Smooth muscle cell (in vitro differentiated cells): ENCODE measurements at regions not wholly inside any gene's neighbourhood (a gene's known extent, or its start where the extent isn't known, plus 50 kb on each side); places are given as distances from the start of the nearest gene placed in this dataset.

ENCODE experiments used
- DNase-seq: peaks from one replicate; lab custom pipeline; 2025; ENCODE audit not compliant: unreplicated experiment; lab: John Stamatoyannopoulos, UW
- H2AFZ ChIP-seq: fragments of 200-600 bp; sonication (generic); 2 replicates; pipeline ENCODE4 v1.6.0; 2016; ENCODE audit warnings: antibody characterized with exemption, low read depth, mild to moderate bottlenecking
- H3F3A ChIP-seq: fragments of 200-600 bp; sonication (generic); 2 replicates; pipeline ENCODE4 v1.6.0; 2017; ENCODE audit warnings: antibody characterized with exemption, low read depth
- H3K27ac ChIP-seq: fragments of 200-600 bp; sonication (generic); 2 replicates; pipeline ENCODE4 v1.5.1; 2016; ENCODE audit warnings: low read depth, mild to moderate bottlenecking
- H3K27me3 ChIP-seq: fragments of 200-600 bp; sonication (generic); 2 replicates; pipeline ENCODE4 v1.6.1; 2016; ENCODE audit warnings: low read depth, mild to moderate bottlenecking
- H3K36me3 ChIP-seq: fragments of 200-600 bp; sonication (generic); 2 replicates; pipeline ENCODE4 v1.5.1; 2016; ENCODE audit warnings: low read depth
- H3K4me1 ChIP-seq: fragments of 200-600 bp; sonication (generic); 2 replicates; pipeline ENCODE4 v1.5.1; 2016; ENCODE audit warnings: low read depth
- H3K4me2 ChIP-seq: fragments of 200-600 bp; sonication (generic); 2 replicates; pipeline ENCODE4 v1.6.0; 2016; ENCODE audit warnings: mild to moderate bottlenecking
- H3K4me3 ChIP-seq: fragments of 200-600 bp; sonication (generic); 2 replicates; pipeline ENCODE4 v1.5.1; 2016; ENCODE audit warnings: mild to moderate bottlenecking
- H3K79me2 ChIP-seq: fragments of 200-600 bp; sonication (generic); 2 replicates; pipeline ENCODE4 v1.6.0; 2016; ENCODE audit warnings: low read depth, mild to moderate bottlenecking
- H3K9ac ChIP-seq: fragments of 200-600 bp; sonication (generic); 2 replicates; pipeline ENCODE4 v1.6.0; 2016; ENCODE audit warnings: low read depth
- H3K9me3 ChIP-seq: fragments of 200-600 bp; sonication (generic); replicated peaks from 2 replicates; pipeline ENCODE4 v1.5.1; 2016; ENCODE audit warnings: low read depth
- H4K20me1 ChIP-seq: fragments of 200-600 bp; sonication (generic); 2 replicates; pipeline ENCODE4 v1.6.0; 2016; ENCODE audit warnings: low read depth
- WGBS: methylation state at CpG from one replicate; pipeline ENCODE4 v1.1.7; 2016; ENCODE audit warnings: low lambda C conversion rate; 5-methylcytosine and 5-hydroxymethylcytosine counted together
- TF ChIP-seq, protein P1 (sequence below): fragments of 200-600 bp; sonication (generic); IDR thresholded peaks from 2 replicates; pipeline ENCODE4 v1.5.1; 2017; ENCODE audit warnings: borderline replicate concordance, mild to moderate bottlenecking, antibody characterized with exemption; ENCODE audit not compliant: insufficient read depth, poor library complexity, severe bottlenecking

- Histone ChIP-seq H3K79me2 (no peaks in the 10 kb centered on the region), H3K4me3 (no peak overlapping the region), H3K4me1 (no peaks in the 10 kb centered on the region), H4K20me1 (no peaks in the 10 kb centered on the region), H3F3A (no peaks in the 10 kb centered on the region), H3K9ac (no peak overlapping the region), H3K9me3 (no peaks in the 10 kb centered on the region), H3K36me3 (no peaks in the 10 kb centered on the region), H3K27ac (no peak overlapping the region), H3K27me3 (no peaks in the 10 kb centered on the region), H3K4me2 (no peak overlapping the region), H2AFZ (no peak overlapping the region)
- WGBS, result 77% methylated on average over 1 of the region's 1 CpG
- DNase-seq, result no peak
- TF ChIP-seq, protein P1, sequence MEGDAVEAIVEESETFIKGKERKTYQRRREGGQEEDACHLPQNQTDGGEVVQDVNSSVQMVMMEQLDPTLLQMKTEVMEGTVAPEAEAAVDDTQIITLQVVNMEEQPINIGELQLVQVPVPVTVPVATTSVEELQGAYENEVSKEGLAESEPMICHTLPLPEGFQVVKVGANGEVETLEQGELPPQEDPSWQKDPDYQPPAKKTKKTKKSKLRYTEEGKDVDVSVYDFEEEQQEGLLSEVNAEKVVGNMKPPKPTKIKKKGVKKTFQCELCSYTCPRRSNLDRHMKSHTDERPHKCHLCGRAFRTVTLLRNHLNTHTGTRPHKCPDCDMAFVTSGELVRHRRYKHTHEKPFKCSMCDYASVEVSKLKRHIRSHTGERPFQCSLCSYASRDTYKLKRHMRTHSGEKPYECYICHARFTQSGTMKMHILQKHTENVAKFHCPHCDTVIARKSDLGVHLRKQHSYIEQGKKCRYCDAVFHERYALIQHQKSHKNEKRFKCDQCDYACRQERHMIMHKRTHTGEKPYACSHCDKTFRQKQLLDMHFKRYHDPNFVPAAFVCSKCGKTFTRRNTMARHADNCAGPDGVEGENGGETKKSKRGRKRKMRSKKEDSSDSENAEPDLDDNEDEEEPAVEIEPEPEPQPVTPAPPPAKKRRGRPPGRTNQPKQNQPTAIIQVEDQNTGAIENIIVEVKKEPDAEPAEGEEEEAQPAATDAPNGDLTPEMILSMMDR, result no peak
Measured at GRCh38 chr2:153551698-153552097, 73.1 kb upstream of the RPRM start.

GRCh38 chr2:153557211-153557610 is 78.6 kb upstream of the RPRM start:
- TF ChIP-seq, protein P1, result no peak
- H3K36me3 ChIP-seq, result no peaks in the 10 kb centered on the region
- WGBS, result 92% methylated on average over 3 of the region's 3 CpGs
- H2AFZ ChIP-seq, result no peak overlapping the region
- H4K20me1 ChIP-seq, result no peaks in the 10 kb centered on the region
- no peak overlapping the region for H3K4me3 ChIP-seq
- H3K4me2 ChIP-seq, result no peak overlapping the region
- H3K4me1 ChIP-seq, result no peaks in the 10 kb centered on the region
- H3K79me2 ChIP-seq, result no peaks in the 10 kb centered on the region
- no peaks in the 10 kb centered on the region for H3F3A ChIP-seq
- no peak for DNase-seq
- no peaks in the 10 kb centered on the region for H3K9me3 ChIP-seq
- no peak overlapping the region for H3K9ac ChIP-seq
- H3K27me3 ChIP-seq, result no peaks in the 10 kb centered on the region
- peak overlapping the region; percentile 46 for H3K27ac ChIP-seq

DNA sequence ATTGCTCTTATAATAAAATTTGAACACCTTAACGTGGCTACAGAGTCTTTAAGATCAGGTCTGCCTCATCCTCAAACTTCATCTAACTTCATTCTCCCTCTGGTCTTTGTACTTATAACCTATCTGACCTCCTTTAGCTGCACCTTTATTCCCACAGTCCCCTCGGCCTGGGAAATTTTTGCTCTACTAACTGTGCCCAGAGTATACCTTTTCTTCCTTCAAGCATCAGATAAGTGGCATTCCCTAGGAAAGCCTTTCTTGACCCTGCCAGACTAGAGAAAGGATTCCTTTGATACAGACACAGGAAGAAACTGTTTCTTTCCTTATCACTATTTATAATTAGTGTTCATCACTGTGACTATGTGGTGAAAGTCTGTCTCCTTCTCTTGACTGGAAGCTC is 79.2 kb upstream of the RPRM start:
- H4K20me1 ChIP-seq, result no peaks in the 10 kb centered on the region
- no peak overlapping the region for H2AFZ ChIP-seq
- H3K79me2 ChIP-seq, result no peaks in the 10 kb centered on the region
- TF ChIP-seq, protein P1, result no peak
- H3K4me2 ChIP-seq, result no peak overlapping the region
- no peak for DNase-seq
- H3F3A ChIP-seq, result no peaks in the 10 kb centered on the region
- 57% methylated on average over 2 of the region's 2 CpGs for WGBS
- H3K9me3 ChIP-seq, result no peaks in the 10 kb centered on the region
- H3K9ac ChIP-seq, result peak overlapping the region; percentile 6
- H3K4me1 ChIP-seq, result no peaks in the 10 kb centered on the region
- no peak overlapping the region for H3K27ac ChIP-seq
- H3K36me3 ChIP-seq, result no peaks in the 10 kb centered on the region
- H3K4me3 ChIP-seq, result no peak overlapping the region
- no peaks in the 10 kb centered on the region for H3K27me3 ChIP-seq

- no peaks in the 10 kb centered on the region for H3K79me2 ChIP-seq
- DNase-seq, result no peak
- TF ChIP-seq, protein P1, result no peak
- H4K20me1 ChIP-seq, result no peaks in the 10 kb centered on the region
- H3K27me3 ChIP-seq, result no peaks in the 10 kb centered on the region
- no peaks in the 10 kb centered on the region for H3K36me3 ChIP-seq
- WGBS, result 51% methylated on average over 2 of the region's 2 CpGs
- H3K4me1 ChIP-seq, result no peaks in the 10 kb centered on the region
- no peak overlapping the region for H3K9ac ChIP-seq
- no peak overlapping the region for H2AFZ ChIP-seq
- no peak overlapping the region for H3K27ac ChIP-seq
- H3K9me3 ChIP-seq, result no peaks in the 10 kb centered on the region
- H3F3A ChIP-seq, result no peaks in the 10 kb centered on the region
- no peak overlapping the region for H3K4me3 ChIP-seq
- H3K4me2 ChIP-seq, result no peak overlapping the region
Measured at GRCh38 chr2:153558247-153558646, 79.7 kb upstream of the RPRM start.
